HG03571 (cell line): ENCODE measurements at regions not wholly inside any gene's neighbourhood (a gene's known extent, or its start where the extent isn't known, plus 50 kb on each side); places are given as distances from the start of the nearest gene placed in this dataset.

ENCODE experiments used
- ATAC-seq: cut with Tn5 transposase; IDR thresholded peaks from one replicate; pipeline ENCODE4 v1.9.1; 2021; ENCODE audit not compliant: unreplicated experiment

- ATAC-seq, result no peak
Observed at GRCh38 chr9:115643948-115644727, 509.5 kb upstream of the PAPPA start.

- no peak for ATAC-seq
Observed at GRCh38 chr9:115649991-115650472, 503.6 kb upstream of the PAPPA start.

GRCh38 chr9:115650768-115651167, 502.8 kb upstream of the PAPPA start:
- ATAC-seq, result no peak

- ATAC-seq, result no peak
Observed at GRCh38 chr9:115651461-115651860, 502.1 kb upstream of the PAPPA start.

- no peak for ATAC-seq
Observed at GRCh38 chr9:115653171-115653606, 500.4 kb upstream of the PAPPA start.

- no peak for ATAC-seq
Observed at GRCh38 chr9:115657695-115658094, 495.9 kb upstream of the PAPPA start.

GRCh38 chr9:115665519-115665918, 488.1 kb upstream of the PAPPA start:
- ATAC-seq, result no peak

- ATAC-seq, result no peak
Observed at GRCh38 chr9:115668521-115668920, 485.1 kb upstream of the PAPPA start.

- ATAC-seq, result no peak
Observed at GRCh38 chr9:115671236-115671962, 482.2 kb upstream of the PAPPA start.

GRCh38 chr9:115671963-115672305, 481.7 kb upstream of the PAPPA start:
- no peak for ATAC-seq

GRCh38 chr9:115672477-115673316, 480.9 kb upstream of the PAPPA start:
- ATAC-seq, result no peak

GRCh38 chr9:115673599-115673998, 480.0 kb upstream of the PAPPA start:
- no peak for ATAC-seq

- ATAC-seq, result no peak
Observed at GRCh38 chr9:115674091-115674490, 479.5 kb upstream of the PAPPA start.

- no peak for ATAC-seq
Observed at GRCh38 chr9:115675834-115676233, 477.8 kb upstream of the PAPPA start.

GRCh38 chr9:115680231-115680630, 473.4 kb upstream of the PAPPA start:
- ATAC-seq, result no peak

GRCh38 chr9:115681585-115681984, 472.0 kb upstream of the PAPPA start:
- no peak for ATAC-seq

GRCh38 chr9:115686069-115686468, 467.5 kb upstream of the PAPPA start:
- no peak for ATAC-seq

GRCh38 chr9:115687356-115687755, 466.2 kb upstream of the PAPPA start:
- ATAC-seq, result no peak

- ATAC-seq, result no peak
Observed at GRCh38 chr9:115689331-115689730, 464.3 kb upstream of the PAPPA start.

- ATAC-seq, result no peak
Observed at GRCh38 chr9:115690786-115691496, 462.6 kb upstream of the PAPPA start.

- ATAC-seq, result no peak
Observed at GRCh38 chr9:115691693-115692092, 461.9 kb upstream of the PAPPA start.
